HG02571 (cell line): ENCODE measurements at regions not wholly inside any gene's neighbourhood (a gene's known extent, or its start where the extent isn't known, plus 50 kb on each side); places are given as distances from the start of the nearest gene placed in this dataset.
"Not testable (repeated sequence)": the region's sequence is repeated elsewhere in the genome, so short reads cannot be mapped to it uniquely, and the experiment has no call there.

Source experiments
- ATAC-seq: cut with Tn5 transposase; IDR thresholded peaks from one replicate; pipeline ENCODE4 v1.9.1; 2021; ENCODE audit warnings: mild to moderate bottlenecking, moderate library complexity; ENCODE audit not compliant: unreplicated experiment

GRCh38 chr13:67508275-67508674 lies 278.1 kb upstream of the PCDH9 start:
- not testable (repeated sequence) for ATAC-seq

- ATAC-seq = no peak
Observed at GRCh38 chr13:67506407-67506806, 276.3 kb upstream of the PCDH9 start.

- no peak for ATAC-seq
Observed at GRCh38 chr13:67505376-67505775, 275.2 kb upstream of the PCDH9 start.

- ATAC-seq = no peak
Observed at GRCh38 chr13:67498948-67499347, 268.8 kb upstream of the PCDH9 start.

GRCh38 chr13:67493835-67494234 lies 263.7 kb upstream of the PCDH9 start:
- no peak for ATAC-seq

- no peak for ATAC-seq
Observed at GRCh38 chr13:67489016-67489415, 258.9 kb upstream of the PCDH9 start.

- no peak for ATAC-seq
Observed at GRCh38 chr13:67481445-67481844, 251.3 kb upstream of the PCDH9 start.

GRCh38 chr13:67474115-67474514 lies 244.0 kb upstream of the PCDH9 start:
- no peak for ATAC-seq

- ATAC-seq = no peak
Observed at GRCh38 chr13:67469623-67470022, 239.5 kb upstream of the PCDH9 start.

- ATAC-seq = no peak
Observed at GRCh38 chr13:67466569-67466968, 236.4 kb upstream of the PCDH9 start.

- no peak for ATAC-seq
Observed at GRCh38 chr13:67464154-67464553, 234.0 kb upstream of the PCDH9 start.

GRCh38 chr13:67462098-67462497 lies 232.0 kb upstream of the PCDH9 start:
- ATAC-seq = no peak

GRCh38 chr13:67452526-67452925 lies 222.4 kb upstream of the PCDH9 start:
- ATAC-seq = not testable (repeated sequence)

GRCh38 chr13:67445436-67445835 lies 215.3 kb upstream of the PCDH9 start:
- ATAC-seq = no peak

- ATAC-seq = no peak
Observed at GRCh38 chr13:67443923-67444322, 213.8 kb upstream of the PCDH9 start.

- ATAC-seq = no peak
Observed at GRCh38 chr13:67440236-67440975, 210.3 kb upstream of the PCDH9 start.

GRCh38 chr13:67439365-67439764 lies 209.2 kb upstream of the PCDH9 start:
- ATAC-seq = no peak

GRCh38 chr13:67438465-67438864 lies 208.3 kb upstream of the PCDH9 start:
- no peak for ATAC-seq

- ATAC-seq = no peak
Observed at GRCh38 chr13:67437244-67437643, 207.1 kb upstream of the PCDH9 start.

- ATAC-seq = no peak
Observed at GRCh38 chr13:67421475-67421874, 191.3 kb upstream of the PCDH9 start.

- ATAC-seq = peak; percentile 68
Observed at GRCh38 chr13:67416047-67416925, 186.2 kb upstream of the PCDH9 start.

GRCh38 chr13:67410645-67411044 lies 180.5 kb upstream of the PCDH9 start:
- no peak for ATAC-seq
